Neural cell (in vitro differentiated cells): ENCODE measurements at regions not wholly inside any gene's neighbourhood (a gene's known extent, or its start where the extent isn't known, plus 50 kb on each side); places are given as distances from the start of the nearest gene placed in this dataset.
"Not testable (repeated sequence)": the region's sequence is repeated elsewhere in the genome, so short reads cannot be mapped to it uniquely, and the experiment has no call there.

Source experiments
- H2AFZ ChIP-seq: fragments of 200-600, 300-800 bp; sonication (generic), shearing (Covaris generic); 2 replicates; pipeline ENCODE4 v1.6.0; 2014; ENCODE audit warnings: low read depth, mild to moderate bottlenecking, antibody characterized with exemption, low read length, moderate library complexity
- H3F3A ChIP-seq: fragments of 200-600 bp; shearing (Covaris generic); 2 replicates; pipeline ENCODE4 v1.6.1; 2016; ENCODE audit warnings: mild to moderate bottlenecking, moderate library complexity, mixed read lengths, antibody characterized with exemption, low read length; ENCODE audit not compliant: insufficient read depth, poor library complexity, severe bottlenecking
- H3K27ac ChIP-seq: fragments of 200-600, 300-800 bp; sonication (generic), shearing (Covaris generic); 2 replicates; pipeline ENCODE4 v1.5.1; 2014; ENCODE audit warnings: mild to moderate bottlenecking, low read length, moderate library complexity
- H3K27me3 ChIP-seq: fragments of 300-800, 200-600 bp; sonication (generic), shearing (Covaris generic); 2 replicates; pipeline ENCODE4 v1.6.0; 2014; ENCODE audit warnings: mild to moderate bottlenecking, low read depth, low read length, moderate library complexity; ENCODE audit not compliant: insufficient read depth
- H3K36me3 ChIP-seq: fragments of 300-800, 200-600 bp; sonication (generic), shearing (Covaris generic); 2 replicates; pipeline ENCODE4 v1.5.1; 2014; ENCODE audit warnings: mild to moderate bottlenecking, antibody characterized with exemption, low read length, moderate library complexity; ENCODE audit not compliant: insufficient read depth
- H3K4me2 ChIP-seq: fragments of 300-800, 200-600 bp; sonication (generic), shearing (Covaris generic); 2 replicates; pipeline ENCODE4 v1.6.0; 2014; ENCODE audit warnings: mild to moderate bottlenecking, low read length
- H3K4me3 ChIP-seq: fragments of 300-800, 200-600 bp; sonication (generic), shearing (Covaris generic); 2 replicates; pipeline ENCODE4 v1.5.1; 2014; ENCODE audit warnings: mild to moderate bottlenecking, low read length, moderate library complexity
- H3K79me2 ChIP-seq: fragments of 200-600 bp; shearing (Covaris generic); replicated peaks from 2 replicates; pipeline ENCODE4 v1.6.0; 2014; ENCODE audit warnings: mild to moderate bottlenecking, low read length, moderate library complexity; ENCODE audit not compliant: insufficient read depth
- H3K9ac ChIP-seq: fragments of 300-800, 200-600 bp; sonication (generic), shearing (Covaris generic); 2 replicates; pipeline ENCODE4 v1.6.1; 2016; ENCODE audit warnings: mild to moderate bottlenecking, low read length, mixed read lengths
- H3K9me2 ChIP-seq: fragments of 200-600 bp; shearing (Covaris generic); 2 replicates; pipeline ENCODE4 v1.6.1; 2016; ENCODE audit warnings: mild to moderate bottlenecking, low read length, mixed read lengths; ENCODE audit not compliant: insufficient read depth
- H3K9me3 ChIP-seq: fragments of 200-600, 300-800 bp; sonication (generic), shearing (Covaris generic); 2 replicates; pipeline ENCODE4 v1.6.1; 2016; ENCODE audit warnings: mild to moderate bottlenecking, mixed run types, low read length, moderate library complexity, mixed read lengths
- H4K20me1 ChIP-seq: fragments of 200-600 bp; shearing (Covaris generic); 2 replicates; pipeline ENCODE4 v1.6.1; 2016; ENCODE audit warnings: mild to moderate bottlenecking, mixed run types; ENCODE audit not compliant: insufficient read depth
- EP300 ChIP-seq: fragments of 450-650 bp; conservative IDR thresholded peaks from 2 replicates; pipeline ENCODE4 v1.6.1; 2014; ENCODE audit warnings: antibody characterized with exemption, mild to moderate bottlenecking, moderate library complexity; ENCODE audit not compliant: poor library complexity, severe bottlenecking
- EZH2 ChIP-seq: fragments of 200-600, 300-800 bp; shearing (Covaris generic), sonication (generic); IDR thresholded peaks from 2 replicates; pipeline ENCODE4 v1.6.1; 2014; ENCODE audit warnings: antibody characterized with exemption, low read length, borderline replicate concordance, mild to moderate bottlenecking; ENCODE audit not compliant: insufficient read depth, poor library complexity, severe bottlenecking
- MXI1 ChIP-seq: fragments of 450-650 bp; conservative IDR thresholded peaks from 2 replicates; pipeline ENCODE4 v1.6.1; 2014; ENCODE audit warnings: antibody characterized with exemption, mild to moderate bottlenecking; ENCODE audit not compliant: poor library complexity, severe bottlenecking
- POLR2AphosphoS5 ChIP-seq: IDR thresholded peaks from 2 replicates; pipeline ENCODE4 v1.6.1; 2012
- RAD21 ChIP-seq: fragments of 450-650 bp; conservative IDR thresholded peaks from 2 replicates; pipeline ENCODE4 v1.6.1; 2014; ENCODE audit warnings: antibody characterized with exemption, mild to moderate bottlenecking, moderate library complexity
- REST ChIP-seq: IDR thresholded peaks from 2 replicates; pipeline ENCODE4 v1.6.1; 2012; ENCODE audit warnings: borderline replicate concordance
- SMC3 ChIP-seq: fragments of 450-650 bp; conservative IDR thresholded peaks from 2 replicates; pipeline ENCODE4 v1.6.1; 2014; ENCODE audit warnings: antibody characterized with exemption, mild to moderate bottlenecking, moderate library complexity; ENCODE audit not compliant: poor library complexity
- TAF1 ChIP-seq: IDR thresholded peaks from 2 replicates; pipeline ENCODE4 v1.6.1; 2012; ENCODE audit warnings: low read depth
- TF ChIP-seq, protein P1 (sequence below): fragments of 450-650 bp; IDR thresholded peaks from 2 replicates; pipeline ENCODE4 v1.5.1; 2014; ENCODE audit warnings: antibody characterized with exemption, mild to moderate bottlenecking, moderate library complexity; ENCODE audit not compliant: poor library complexity, severe bottlenecking

GRCh38 chr6:144438103-144438502 lies 153.0 kb downstream of the UTRN start:
- H3K4me2 ChIP-seq = no peak overlapping the region
- peaks cover 3% of the 10 kb centered on the region for H3K9me3 ChIP-seq
- H3F3A ChIP-seq = no peaks in the 10 kb centered on the region
- TF ChIP-seq SMC3 = no peak
- TF ChIP-seq REST = no peak
- no peak for TF ChIP-seq RAD21
- TF ChIP-seq, protein P1, sequence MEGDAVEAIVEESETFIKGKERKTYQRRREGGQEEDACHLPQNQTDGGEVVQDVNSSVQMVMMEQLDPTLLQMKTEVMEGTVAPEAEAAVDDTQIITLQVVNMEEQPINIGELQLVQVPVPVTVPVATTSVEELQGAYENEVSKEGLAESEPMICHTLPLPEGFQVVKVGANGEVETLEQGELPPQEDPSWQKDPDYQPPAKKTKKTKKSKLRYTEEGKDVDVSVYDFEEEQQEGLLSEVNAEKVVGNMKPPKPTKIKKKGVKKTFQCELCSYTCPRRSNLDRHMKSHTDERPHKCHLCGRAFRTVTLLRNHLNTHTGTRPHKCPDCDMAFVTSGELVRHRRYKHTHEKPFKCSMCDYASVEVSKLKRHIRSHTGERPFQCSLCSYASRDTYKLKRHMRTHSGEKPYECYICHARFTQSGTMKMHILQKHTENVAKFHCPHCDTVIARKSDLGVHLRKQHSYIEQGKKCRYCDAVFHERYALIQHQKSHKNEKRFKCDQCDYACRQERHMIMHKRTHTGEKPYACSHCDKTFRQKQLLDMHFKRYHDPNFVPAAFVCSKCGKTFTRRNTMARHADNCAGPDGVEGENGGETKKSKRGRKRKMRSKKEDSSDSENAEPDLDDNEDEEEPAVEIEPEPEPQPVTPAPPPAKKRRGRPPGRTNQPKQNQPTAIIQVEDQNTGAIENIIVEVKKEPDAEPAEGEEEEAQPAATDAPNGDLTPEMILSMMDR = no peak
- no peak for TF ChIP-seq EP300
- no peak for TF ChIP-seq POLR2AphosphoS5
- no peak for TF ChIP-seq EZH2
- no peak for TF ChIP-seq MXI1
- no peak for TF ChIP-seq TAF1
- no peaks in the 10 kb centered on the region for H3K36me3 ChIP-seq
- no peaks in the 10 kb centered on the region for H3K27me3 ChIP-seq
- H3K9ac ChIP-seq = no peak overlapping the region
- H3K27ac ChIP-seq = no peak overlapping the region
- no peak overlapping the region for H2AFZ ChIP-seq
- no peaks in the 10 kb centered on the region for H4K20me1 ChIP-seq
- no peaks in the 10 kb centered on the region for H3K79me2 ChIP-seq
- no peak overlapping the region for H3K4me3 ChIP-seq
- no peaks in the 10 kb centered on the region for H3K9me2 ChIP-seq

DNA sequence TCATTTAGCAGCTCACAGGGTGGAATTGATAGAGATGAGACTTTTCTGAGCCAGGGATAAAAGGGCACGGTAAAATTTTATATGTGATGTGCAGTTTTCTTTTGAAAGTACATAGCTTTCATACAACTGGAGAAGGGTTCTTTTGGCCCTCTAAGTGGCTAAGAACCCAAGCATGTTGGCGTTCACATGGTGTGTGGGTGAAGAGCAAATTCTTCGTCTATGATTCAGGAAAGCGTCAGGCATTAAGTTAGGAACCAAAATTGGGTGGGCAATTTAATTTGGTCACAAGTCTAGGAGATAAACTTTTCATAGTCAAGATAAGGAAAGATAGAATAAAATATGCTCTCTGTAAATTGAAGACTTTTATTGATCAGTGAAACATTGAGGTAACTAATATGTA lies 153.9 kb downstream of the UTRN start:
- no peaks in the 10 kb centered on the region for H3K9me2 ChIP-seq
- H4K20me1 ChIP-seq = no peaks in the 10 kb centered on the region
- H3K27ac ChIP-seq = no peak overlapping the region
- no peak overlapping the region for H3K9ac ChIP-seq
- no peaks in the 10 kb centered on the region for H3K36me3 ChIP-seq
- H3F3A ChIP-seq = no peaks in the 10 kb centered on the region
- TF ChIP-seq EZH2 = no peak
- no peak for TF ChIP-seq TAF1
- TF ChIP-seq SMC3 = no peak
- TF ChIP-seq, protein P1 = no peak
- H2AFZ ChIP-seq = no peak overlapping the region
- no peaks in the 10 kb centered on the region for H3K79me2 ChIP-seq
- no peak overlapping the region for H3K4me2 ChIP-seq
- H3K4me3 ChIP-seq = no peak overlapping the region
- no peaks in the 10 kb centered on the region for H3K27me3 ChIP-seq
- H3K9me3 ChIP-seq = peaks cover 3% of the 10 kb centered on the region

DNA sequence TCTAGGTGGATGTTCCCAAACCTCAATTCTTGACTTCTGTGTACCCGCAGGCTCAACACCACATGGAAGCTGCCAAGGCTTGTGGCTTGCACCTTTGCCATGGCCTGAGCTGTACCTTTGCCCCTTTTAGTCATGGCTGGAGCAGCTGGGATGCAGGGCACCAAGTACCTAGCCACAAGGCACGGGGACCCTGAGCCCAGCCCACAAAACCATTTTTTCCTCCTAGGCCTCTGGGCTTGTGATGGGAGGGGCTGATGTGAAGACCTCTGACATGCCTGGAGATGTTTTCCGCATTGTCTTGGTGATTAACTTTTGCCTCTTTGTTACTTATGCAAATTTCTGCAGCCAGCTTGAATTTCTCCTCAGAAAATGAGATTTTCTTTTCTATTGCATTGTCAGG lies 156.7 kb downstream of the UTRN start:
- not testable (repeated sequence) for H3K4me3 ChIP-seq, H4K20me1 ChIP-seq, H3K9me3 ChIP-seq, H3K79me2 ChIP-seq, H3K9me2 ChIP-seq, H3K27ac ChIP-seq, H3K4me2 ChIP-seq, H3K27me3 ChIP-seq, H3K36me3 ChIP-seq, H3F3A ChIP-seq, H2AFZ ChIP-seq, H3K9ac ChIP-seq
